ENCODE measurements at regions not wholly inside any gene's neighbourhood (a gene's known extent, or its start where the extent isn't known, plus 50 kb on each side); places are given as distances from the start of the nearest gene placed in this dataset.
"Not testable (repeated sequence)": the region's sequence is repeated elsewhere in the genome, so short reads cannot be mapped to it uniquely, and the experiment has no call there.

GRCh38 chr1:233503366-233503954 lies 110.4 kb upstream of the KCNK1 start:
- H3K27ac ChIP-seq (ENCODE audit: low read length) = no peak overlapping the region

GRCh38 chr1:233505130-233505529 lies 108.8 kb upstream of the KCNK1 start:
- H3K4me2 ChIP-seq (ENCODE audit: low read depth, low read length) = no peak overlapping the region
- H3K27me3 ChIP-seq (replicated peaks; ENCODE audit: insufficient read depth, low read length) = no peaks in the 10 kb centered on the region
- H3K27ac ChIP-seq (ENCODE audit: low read length) = no peak overlapping the region
- H3K36me3 ChIP-seq (replicated peaks; ENCODE audit: insufficient read depth, low read length) = no peaks in the 10 kb centered on the region
- no peaks in the 10 kb centered on the region for H3F3A ChIP-seq (ENCODE audit: insufficient read depth, low read length)
- DNase-seq = peak; percentile 8
- H3K79me2 ChIP-seq (ENCODE audit: low read length) = no peaks in the 10 kb centered on the region
- no peaks in the 10 kb centered on the region for H3K4me1 ChIP-seq (ENCODE audit: low read length)
- TF ChIP-seq EZH2 (optimal IDR thresholded peaks at IDR 0.05; ENCODE audit: low read depth, low read length) = no peak
- TF ChIP-seq EZH2phosphoT487 (IDR thresholded peaks at IDR 0.05; ENCODE audit: low read length) = no peak
- no peak for TF ChIP-seq CTCF (IDR thresholded peaks at IDR 0.05; ENCODE audit: low read length)
- no peak overlapping the region for H3K4me3 ChIP-seq (ENCODE audit: low read length)
- H3K9ac ChIP-seq (ENCODE audit: low read length) = no peak overlapping the region
- no peaks in the 10 kb centered on the region for H3K9me2 ChIP-seq (replicated peaks; ENCODE audit: insufficient read depth, low read length)
- no peaks in the 10 kb centered on the region for H3K9me3 ChIP-seq (replicated peaks; ENCODE audit: insufficient read depth, low read length)
- no peaks in the 10 kb centered on the region for H4K20me1 ChIP-seq (ENCODE audit: insufficient read depth, low read length)
- H2AFZ ChIP-seq (ENCODE audit: low read length) = no peak overlapping the region

More at GRCh38 chr1:233503366-233503954, 110.4 kb upstream of the KCNK1 start:
- no peak for DNase-seq
- no peaks in the 10 kb centered on the region for H3K27me3 ChIP-seq (replicated peaks; ENCODE audit: insufficient read depth, low read length)
- H3K4me1 ChIP-seq (ENCODE audit: low read length) = no peaks in the 10 kb centered on the region
- TF ChIP-seq EZH2 (optimal IDR thresholded peaks at IDR 0.05; ENCODE audit: low read depth, low read length) (no peak), EZH2phosphoT487 (IDR thresholded peaks at IDR 0.05; ENCODE audit: low read length) (no peak), CTCF (IDR thresholded peaks at IDR 0.05; ENCODE audit: low read length) (no peak)
- H3K4me3 ChIP-seq (ENCODE audit: low read length) = no peak overlapping the region
- H3K4me2 ChIP-seq (ENCODE audit: low read depth, low read length) = no peak overlapping the region
- no peak overlapping the region for H3K9ac ChIP-seq (ENCODE audit: low read length)
- no peaks in the 10 kb centered on the region for H3K9me2 ChIP-seq (replicated peaks; ENCODE audit: insufficient read depth, low read length)
- H3F3A ChIP-seq (ENCODE audit: insufficient read depth, low read length) = no peaks in the 10 kb centered on the region
- no peaks in the 10 kb centered on the region for H4K20me1 ChIP-seq (ENCODE audit: insufficient read depth, low read length)
- no peaks in the 10 kb centered on the region for H3K9me3 ChIP-seq (replicated peaks; ENCODE audit: insufficient read depth, low read length)
- no peak overlapping the region for H2AFZ ChIP-seq (ENCODE audit: low read length)
- H3K36me3 ChIP-seq (replicated peaks; ENCODE audit: insufficient read depth, low read length) = no peaks in the 10 kb centered on the region
- H3K79me2 ChIP-seq (ENCODE audit: low read length) = no peaks in the 10 kb centered on the region

GRCh38 chr1:233505889-233506288 lies 108.0 kb upstream of the KCNK1 start:
- DNase-seq; H3K27me3 ChIP-seq (replicated peaks; ENCODE audit: insufficient read depth, low read length); H3F3A ChIP-seq (ENCODE audit: insufficient read depth, low read length); H3K9me2 ChIP-seq (replicated peaks; ENCODE audit: insufficient read depth, low read length); H3K4me3 ChIP-seq (ENCODE audit: low read length); H3K4me2 ChIP-seq (ENCODE audit: low read depth, low read length); H3K36me3 ChIP-seq (replicated peaks; ENCODE audit: insufficient read depth, low read length); H4K20me1 ChIP-seq (ENCODE audit: insufficient read depth, low read length); H2AFZ ChIP-seq (ENCODE audit: low read length); H3K4me1 ChIP-seq (ENCODE audit: low read length); H3K9me3 ChIP-seq (replicated peaks; ENCODE audit: insufficient read depth, low read length); H3K79me2 ChIP-seq (ENCODE audit: low read length); H3K9ac ChIP-seq (ENCODE audit: low read length); H3K27ac ChIP-seq (ENCODE audit: low read length): not testable (repeated sequence)

- no peak overlapping the region for H2AFZ ChIP-seq (ENCODE audit: low read length)
Observed at GRCh38 chr1:233509526-233509925, 104.4 kb upstream of the KCNK1 start.

More at GRCh38 chr1:233509526-233509925, 104.4 kb upstream of the KCNK1 start:
- H3K9ac ChIP-seq (ENCODE audit: low read length) = no peak overlapping the region
- no peaks in the 10 kb centered on the region for H4K20me1 ChIP-seq (ENCODE audit: insufficient read depth, low read length)
- TF ChIP-seq CTCF (IDR thresholded peaks at IDR 0.05; ENCODE audit: low read length) (no peak), EZH2 (optimal IDR thresholded peaks at IDR 0.05; ENCODE audit: low read depth, low read length) (no peak), EZH2phosphoT487 (IDR thresholded peaks at IDR 0.05; ENCODE audit: low read length) (no peak)
- no peak overlapping the region for H3K27ac ChIP-seq (ENCODE audit: low read length)
- H3F3A ChIP-seq (ENCODE audit: insufficient read depth, low read length) = no peaks in the 10 kb centered on the region
- no peak overlapping the region for H3K4me3 ChIP-seq (ENCODE audit: low read length)
- no peaks in the 10 kb centered on the region for H3K79me2 ChIP-seq (ENCODE audit: low read length)
- no peak overlapping the region for H3K4me2 ChIP-seq (ENCODE audit: low read depth, low read length)
- no peaks in the 10 kb centered on the region for H3K9me3 ChIP-seq (replicated peaks; ENCODE audit: insufficient read depth, low read length)
- DNase-seq = no peak
- H3K9me2 ChIP-seq (replicated peaks; ENCODE audit: insufficient read depth, low read length) = no peaks in the 10 kb centered on the region
- H3K36me3 ChIP-seq (replicated peaks; ENCODE audit: insufficient read depth, low read length) = no peaks in the 10 kb centered on the region
- no peaks in the 10 kb centered on the region for H3K4me1 ChIP-seq (ENCODE audit: low read length)
- H3K27me3 ChIP-seq (replicated peaks; ENCODE audit: insufficient read depth, low read length) = no peaks in the 10 kb centered on the region

Measured in MM.1S (cell line).